Endothelial cell of umbilical vein (primary cell): ENCODE measurements at regions not wholly inside any gene's neighbourhood (a gene's known extent, or its start where the extent isn't known, plus 50 kb on each side); places are given as distances from the start of the nearest gene placed in this dataset.

Experiments used
- BruUV-seq: library from RNA; stranded (reverse); fragments of 400-500 nt; replicated peaks from 2 replicates; lab custom pipeline; 2021; lab: Mats Ljungman, UMichigan
- CTCF ChIA-PET: fragments of 300-600, 350-600 bp; sonication (Branson Sonifier 250); formaldehyde crosslinking; loops from one replicate; lab custom pipeline; 2021; ENCODE audit warnings: antibody characterized with exemption, inconsistent platforms; lab: Charles Lee
- POLR2A ChIA-PET: fragments of 300-600, 350-600 bp; sonication (Branson Sonifier 250); formaldehyde crosslinking; loops from one replicate; lab custom pipeline; 2021; ENCODE audit warnings: antibody characterized with exemption, inconsistent platforms; lab: Charles Lee
- DNase-seq: peaks from one replicate; pipeline ENCODE4 v3.0.0-alpha.2; 2011; ENCODE audit warnings: low read depth, low spot score
- FAIRE-seq: peaks from 2 replicates; lab custom pipeline; 2011; peaks lifted over from hg19 to GRCh38; lab: Jason Lieb, UNC
- H2AFZ ChIP-seq: 2 replicates; pipeline ENCODE4 v1.6.0; 2012; ENCODE audit warnings: low read depth, low read length, control low read depth, inconsistent platforms
- H3K27ac ChIP-seq: 2 replicates; pipeline ENCODE4 v1.5.1; 2011; ENCODE audit warnings: low read depth, mild to moderate bottlenecking, control low read depth, low read length, moderate library complexity; ENCODE audit not compliant: insufficient read depth
- H3K27me3 ChIP-seq, 2 experiments: 2 replicates each; pipeline versions ENCODE4 v1.6.0 to v1.6.1; 2011; ENCODE audit warnings: low read length in 2 of 2, mixed read lengths in 1 of 2; ENCODE audit not compliant: control insufficient read depth in 2 of 2, insufficient read depth in 2 of 2
- H3K36me3 ChIP-seq, 2 experiments: 2 replicates in 1 of 2; 3 replicates in 1 of 2; pipeline ENCODE4 v1.5.1; 2011; ENCODE audit warnings: low read length in 2 of 2, mild to moderate bottlenecking in 1 of 2, moderate library complexity in 1 of 2; ENCODE audit not compliant: control insufficient read depth in 2 of 2, insufficient read depth in 2 of 2; ENCODE audit errors: extremely low read depth in 1 of 2
- H3K4me1 ChIP-seq: 3 replicates; pipeline ENCODE4 v1.5.1; 2011; ENCODE audit warnings: mild to moderate bottlenecking, low read length; ENCODE audit not compliant: control insufficient read depth, insufficient read depth; ENCODE audit errors: extremely low read depth
- H3K4me2 ChIP-seq: 2 replicates; pipeline ENCODE4 v1.6.1; 2011; ENCODE audit warnings: low read length, control low read depth, mixed read lengths; ENCODE audit not compliant: insufficient read depth
- H3K4me3 ChIP-seq, 3 experiments: fragments of 200-600 bp in 1 of 3; sonication (generic), shearing (Covaris generic) in 1 of 3; replicated peaks in 1 of 3; 2 replicates each; pipeline ENCODE4 v1.5.1; 2011 to 2016; ENCODE audit warnings: control low read depth in 3 of 3, low read length in 3 of 3, mild to moderate bottlenecking in 2 of 3, inconsistent platforms in 1 of 3, low read depth in 1 of 3, moderate library complexity in 1 of 3; ENCODE audit not compliant: insufficient read depth in 1 of 3
- H3K79me2 ChIP-seq: 2 replicates; pipeline ENCODE4 v1.6.0; 2012; ENCODE audit warnings: low read length, inconsistent platforms; ENCODE audit not compliant: control insufficient read depth, insufficient read depth
- H3K9ac ChIP-seq: replicated peaks from 2 replicates; pipeline ENCODE3; 2011; ENCODE audit warnings: low read length, control low read depth; ENCODE audit not compliant: insufficient read depth; ENCODE audit errors: extremely low read depth
- H3K9me1 ChIP-seq: replicated peaks from 3 replicates; pipeline ENCODE4 v1.6.0; 2011; ENCODE audit warnings: mild to moderate bottlenecking, low read length; ENCODE audit not compliant: control insufficient read depth, insufficient read depth; ENCODE audit errors: extremely low read depth
- H3K9me3 ChIP-seq: replicated peaks from 2 replicates; pipeline ENCODE4 v1.5.1; 2012; ENCODE audit warnings: low read length, inconsistent platforms; ENCODE audit not compliant: control insufficient read depth, insufficient read depth
- H4K20me1 ChIP-seq: replicated peaks from 2 replicates; pipeline ENCODE3; 2011; ENCODE audit warnings: mild to moderate bottlenecking, low read length; ENCODE audit not compliant: control insufficient read depth, insufficient read depth; ENCODE audit errors: extremely low read depth
- EZH2 ChIP-seq: IDR thresholded peaks from 2 replicates; pipeline ENCODE4 v1.6.1; 2012; ENCODE audit warnings: borderline replicate concordance, low read depth, mild to moderate bottlenecking, moderate library complexity, low read length, inconsistent platforms; ENCODE audit not compliant: severe bottlenecking
- FOS ChIP-seq: IDR thresholded peaks from 2 replicates; pipeline ENCODE4 v1.6.1; 2011; ENCODE audit warnings: mild to moderate bottlenecking, low read length, moderate library complexity, borderline replicate concordance; ENCODE audit not compliant: insufficient read depth
- POLR2A ChIP-seq: IDR thresholded peaks from 2 replicates; pipeline ENCODE4 v1.6.1; 2012; ENCODE audit warnings: low read depth, mild to moderate bottlenecking, control low read depth, low read length
- POLR2AphosphoS5 ChIP-seq: IDR thresholded peaks from 2 replicates; pipeline ENCODE4 v1.6.1; 2012; ENCODE audit warnings: low read depth, mild to moderate bottlenecking, control low read depth, low read length, moderate library complexity; ENCODE audit not compliant: insufficient read depth
- dilution Hi-C: fragments of 300-500 bp; cut with MboI; formaldehyde crosslinking; loops from one replicate; pipeline ENCODE4 v1.15.0; 2019; ENCODE audit warnings: low sequenced_read_pairs; ENCODE audit not compliant: extremely low pct_ligation_motif_present
- intact Hi-C: fragments of 100-400 bp; cut with micrococcal nuclease; formaldehyde crosslinking; loops from one replicate; pipeline ENCODE4 v1.10.0; 2022
- TF ChIP-seq, protein P1 (sequence below), 2 donors: IDR thresholded peaks; 1 replicate in 1 of 2; 2 replicates in 1 of 2; pipeline ENCODE4 v1.5.1; 2011; ENCODE audit warnings: low read length in 2 of 2, mild to moderate bottlenecking in 2 of 2, moderate library complexity in 2 of 2, control low read depth in 1 of 2, inconsistent platforms in 1 of 2, low read depth in 1 of 2; ENCODE audit not compliant: insufficient read depth in 1 of 2; ENCODE audit errors: extremely low read depth in 1 of 2

DNA sequence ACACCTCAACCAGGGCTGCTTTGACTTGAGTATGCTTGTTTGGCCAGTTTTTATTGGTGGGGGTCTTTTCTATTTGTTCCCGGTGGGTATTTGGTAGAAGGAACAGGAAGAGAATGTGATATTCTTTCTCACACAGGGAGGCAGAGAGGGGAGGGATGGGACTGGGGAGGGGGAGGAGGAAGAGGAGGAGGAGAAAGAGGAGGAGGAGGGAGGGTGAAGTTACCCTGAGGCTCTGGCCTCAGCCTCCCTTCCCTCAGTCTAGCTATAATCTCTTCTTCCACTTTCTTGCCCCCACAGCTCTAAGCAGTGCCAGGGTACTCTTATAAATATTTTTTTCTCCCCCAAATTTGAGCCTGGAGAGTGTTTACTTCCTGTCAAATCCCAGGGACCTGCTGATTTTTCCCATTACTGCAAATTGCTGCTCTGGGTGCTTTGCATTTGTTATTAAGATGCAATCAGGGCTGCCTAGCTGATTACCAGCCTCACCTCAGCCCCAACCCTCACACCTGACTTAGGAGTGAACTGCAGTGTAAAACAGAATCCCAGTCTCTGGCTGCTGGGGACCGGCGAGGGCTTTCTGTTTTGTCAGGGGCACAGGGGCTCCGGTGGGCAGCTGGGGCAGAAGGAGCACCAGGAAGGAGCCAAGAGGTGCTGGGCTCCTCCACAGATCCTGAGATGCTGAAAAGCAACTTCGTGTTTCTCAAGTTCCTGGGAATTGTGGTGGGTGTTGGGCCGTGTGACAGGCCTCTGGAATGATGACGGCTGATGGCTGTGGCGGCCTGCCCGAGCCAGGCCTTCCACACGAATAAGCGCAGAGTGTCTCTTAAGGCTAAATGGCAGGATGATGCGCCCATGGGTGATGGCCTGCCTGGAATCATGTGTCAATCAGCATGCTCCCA lies 141.4 kb downstream of the CD83 start:
- Histone ChIP-seq H2AFZ (no peak overlapping the region), H3K79me2 (no peaks in the 10 kb centered on the region), H3K4me2 (no peak overlapping the region), H3K9ac (no peak overlapping the region), H3K9me3 (no peaks in the 10 kb centered on the region), H3K27ac (no peak overlapping the region), H3K27me3 (no peaks in the 10 kb centered on the region), H3K4me1 (no peaks in the 10 kb centered on the region), H3K9me1 (no peaks in the 10 kb centered on the region), H4K20me1 (no peaks in the 10 kb centered on the region), H3K36me3 (no peaks in the 10 kb centered on the region), H3K4me3 (no peak overlapping the region)
- ChIA-PET POLR2A (no interaction called here), CTCF (no interaction called here)
- intact Hi-C loops (no loop called here), dilution Hi-C loops (no loop called here)
- no peak for FAIRE-seq
- TF ChIP-seq EZH2 (no peak), POLR2AphosphoS5 (no peak), FOS (no peak), POLR2A (no peak)
- TF ChIP-seq, protein P1, sequence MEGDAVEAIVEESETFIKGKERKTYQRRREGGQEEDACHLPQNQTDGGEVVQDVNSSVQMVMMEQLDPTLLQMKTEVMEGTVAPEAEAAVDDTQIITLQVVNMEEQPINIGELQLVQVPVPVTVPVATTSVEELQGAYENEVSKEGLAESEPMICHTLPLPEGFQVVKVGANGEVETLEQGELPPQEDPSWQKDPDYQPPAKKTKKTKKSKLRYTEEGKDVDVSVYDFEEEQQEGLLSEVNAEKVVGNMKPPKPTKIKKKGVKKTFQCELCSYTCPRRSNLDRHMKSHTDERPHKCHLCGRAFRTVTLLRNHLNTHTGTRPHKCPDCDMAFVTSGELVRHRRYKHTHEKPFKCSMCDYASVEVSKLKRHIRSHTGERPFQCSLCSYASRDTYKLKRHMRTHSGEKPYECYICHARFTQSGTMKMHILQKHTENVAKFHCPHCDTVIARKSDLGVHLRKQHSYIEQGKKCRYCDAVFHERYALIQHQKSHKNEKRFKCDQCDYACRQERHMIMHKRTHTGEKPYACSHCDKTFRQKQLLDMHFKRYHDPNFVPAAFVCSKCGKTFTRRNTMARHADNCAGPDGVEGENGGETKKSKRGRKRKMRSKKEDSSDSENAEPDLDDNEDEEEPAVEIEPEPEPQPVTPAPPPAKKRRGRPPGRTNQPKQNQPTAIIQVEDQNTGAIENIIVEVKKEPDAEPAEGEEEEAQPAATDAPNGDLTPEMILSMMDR (IDR thresholded peaks at IDR 0.05; ENCODE audit: extremely low read depth in 1 of 2, insufficient read depth in 1 of 2, low read depth in 1 of 2, low read length in 2 of 2), result no peak
- DNase-seq, result no peak
- BruUV-seq, result no TSS peak
